ENCODE measurements at regions not wholly inside any gene's neighbourhood (a gene's known extent, or its start where the extent isn't known, plus 50 kb on each side); places are given as distances from the start of the nearest gene placed in this dataset.
"Not testable (repeated sequence)": the region's sequence is repeated elsewhere in the genome, so short reads cannot be mapped to it uniquely, and the experiment has no call there.

- H2AFZ ChIP-seq (ENCODE audit: low read depth, low read length), result no peak overlapping the region
- H4K20me1 ChIP-seq (ENCODE audit: insufficient read depth), result no peaks in the 10 kb centered on the region
- no peaks in the 10 kb centered on the region for H3K9me3 ChIP-seq (ENCODE audit: low read length)
- H3F3A ChIP-seq (ENCODE audit: insufficient read depth, low read length, poor library complexity, severe bottlenecking), result no peaks in the 10 kb centered on the region
- no peak overlapping the region for H3K27ac ChIP-seq (ENCODE audit: low read length)
- no peak overlapping the region for H3K4me2 ChIP-seq (ENCODE audit: low read length)
- no peak overlapping the region for H3K4me3 ChIP-seq (ENCODE audit: low read length)
- H3K27me3 ChIP-seq (ENCODE audit: insufficient read depth, low read depth, low read length), result no peaks in the 10 kb centered on the region
- H3K9me2 ChIP-seq (ENCODE audit: insufficient read depth, low read length), result no peaks in the 10 kb centered on the region
- no peak overlapping the region for H3K9ac ChIP-seq (ENCODE audit: low read length)
- H3K79me2 ChIP-seq (replicated peaks; ENCODE audit: insufficient read depth, low read length), result no peaks in the 10 kb centered on the region
- TF ChIP-seq CTCF (IDR thresholded peaks at IDR 0.05; ENCODE audit: poor library complexity, severe bottlenecking) (no peak), RAD21 (conservative IDR thresholded peaks at IDR 0.05) (no peak), REST (IDR thresholded peaks at IDR 0.05; ENCODE audit: borderline replicate concordance) (no peak), TAF1 (IDR thresholded peaks at IDR 0.05; ENCODE audit: low read depth) (no peak), POLR2AphosphoS5 (IDR thresholded peaks at IDR 0.05) (no peak), EP300 (conservative IDR thresholded peaks at IDR 0.05; ENCODE audit: poor library complexity, severe bottlenecking) (no peak), MXI1 (conservative IDR thresholded peaks at IDR 0.05; ENCODE audit: poor library complexity, severe bottlenecking) (no peak), EZH2 (IDR thresholded peaks at IDR 0.05; ENCODE audit: borderline replicate concordance, insufficient read depth, low read length, poor library complexity, severe bottlenecking) (no peak), SMC3 (conservative IDR thresholded peaks at IDR 0.05; ENCODE audit: poor library complexity) (no peak)
- H3K36me3 ChIP-seq (ENCODE audit: insufficient read depth, low read length), result no peaks in the 10 kb centered on the region
These were observed 75.0 kb upstream of the BCAR3 start for GRCh38 chr1:93756657-93757056.

GRCh38 chr1:93755251-93755715 lies 73.6 kb upstream of the BCAR3 start:
- H3K4me3 ChIP-seq (ENCODE audit: low read length); H3K4me2 ChIP-seq (ENCODE audit: low read length); H3K27ac ChIP-seq (ENCODE audit: low read length); H3F3A ChIP-seq (ENCODE audit: insufficient read depth, low read length, poor library complexity, severe bottlenecking); H3K9me3 ChIP-seq (ENCODE audit: low read length); H2AFZ ChIP-seq (ENCODE audit: low read depth, low read length); H3K79me2 ChIP-seq (replicated peaks; ENCODE audit: insufficient read depth, low read length); H3K27me3 ChIP-seq (ENCODE audit: insufficient read depth, low read depth, low read length); H3K36me3 ChIP-seq (ENCODE audit: insufficient read depth, low read length); H3K9me2 ChIP-seq (ENCODE audit: insufficient read depth, low read length); H3K9ac ChIP-seq (ENCODE audit: low read length); H4K20me1 ChIP-seq (ENCODE audit: insufficient read depth): not testable (repeated sequence)

Measured in neural cell (in vitro differentiated cells).